Vagina (tissue), 2 donors: ENCODE measurements at regions not wholly inside any gene's neighbourhood (a gene's known extent, or its start where the extent isn't known, plus 50 kb on each side); places are given as distances from the start of the nearest gene placed in this dataset.

Experiments
- CTCF ChIP-seq, 3 experiments: fragments of 450-650 bp in 2 of 3; fragments of 200-600 bp in 1 of 3; sonication (generic) in 1 of 3; IDR thresholded peaks; one replicate each; pipeline ENCODE4 v1.5.1; 2017 to 2019; ENCODE audit warnings: antibody characterized with exemption in 3 of 3, mild to moderate bottlenecking in 2 of 3, moderate library complexity in 2 of 3
- POLR2A ChIP-seq, 2 donors: fragments of 450-650 bp; IDR thresholded peaks; one replicate each; pipeline ENCODE4 v1.6.1; 2017; ENCODE audit warnings: antibody characterized with exemption in 2 of 2, mild to moderate bottlenecking in 2 of 2, moderate library complexity in 2 of 2
- POLR2AphosphoS5 ChIP-seq, 2 donors: sonication (generic); formaldehyde crosslinking; IDR thresholded peaks; one replicate each; pipeline ENCODE4 v1.9.0; 2017; ENCODE audit warnings: antibody characterized with exemption in 2 of 2, mild to moderate bottlenecking in 2 of 2, low read depth in 1 of 2; ENCODE audit not compliant: insufficient read depth in 1 of 2

- no peak for TF ChIP-seq POLR2A (IDR thresholded peaks at IDR 0.05)
- TF ChIP-seq CTCF (IDR thresholded peaks at IDR 0.05), result no peak
- TF ChIP-seq POLR2AphosphoS5 (IDR thresholded peaks at IDR 0.05; ENCODE audit: insufficient read depth in 1 of 2, low read depth in 1 of 2), result no peak
Measured at GRCh38 chrX:124254611-124255010, 77.8 kb upstream of the TEX13D start.
